Activated CD4-positive, alpha-beta T cell treated with anti-CD3 and anti-CD28 coated beads, Interleukin-2, amount 10 ng/mL, durations not matched to agents 7 days and 5 days (primary cell): ENCODE measurements at regions not wholly inside any gene's neighbourhood (a gene's known extent, or its start where the extent isn't known, plus 50 kb on each side); places are given as distances from the start of the nearest gene placed in this dataset.
"Not testable (repeated sequence)": the region's sequence is repeated elsewhere in the genome, so short reads cannot be mapped to it uniquely, and the experiment has no call there.

Experiments used
- CTCF ChIA-PET: fragments of 350-600 bp; sonication (Branson Sonifier 250); formaldehyde crosslinking; loops from one replicate; lab custom pipeline; 2021; ENCODE audit warnings: antibody characterized with exemption; lab: Charles Lee
- POLR2A ChIA-PET: fragments of 350-600 bp; sonication (Branson Sonifier 250); formaldehyde crosslinking; loops from one replicate; lab custom pipeline; 2021; ENCODE audit warnings: antibody characterized with exemption; lab: Charles Lee
- DNase-seq: peaks from one replicate; pipeline ENCODE4 v3.0.0-alpha.2; 2020
- H3K27ac Mint-ChIP-seq: one replicate; pipeline ENCODE4 v1.8.0; 2021; ENCODE audit warnings: mild to moderate bottlenecking, moderate library complexity, mixed read lengths
- H3K27me3 Mint-ChIP-seq: one replicate; pipeline ENCODE4 v1.8.0; 2021; ENCODE audit warnings: mixed read lengths
- H3K36me3 Mint-ChIP-seq: one replicate; pipeline ENCODE4 v1.8.0; 2021; ENCODE audit warnings: low read depth, mixed read lengths
- H3K4me1 Mint-ChIP-seq: one replicate; pipeline ENCODE4 v1.8.0; 2021; ENCODE audit warnings: mixed read lengths
- H3K4me3 Mint-ChIP-seq: one replicate; pipeline ENCODE4 v1.8.0; 2021; ENCODE audit warnings: mild to moderate bottlenecking, moderate library complexity, mixed read lengths
- H3K9me3 Mint-ChIP-seq: one replicate; pipeline ENCODE4 v1.8.0; 2021; ENCODE audit warnings: mixed read lengths

GRCh38 chr2:39875914-39876267 lies 96.8 kb upstream of the THUMPD2 start:
- H3K9me3 Mint-ChIP-seq: no peaks in the 10 kb centered on the region
- H3K4me3 Mint-ChIP-seq: no peak overlapping the region
- H3K27me3 Mint-ChIP-seq: no peaks in the 10 kb centered on the region
- no peak for DNase-seq
- CTCF ChIA-PET: no interaction called here
- no peaks in the 10 kb centered on the region for H3K36me3 Mint-ChIP-seq
- H3K4me1 Mint-ChIP-seq: no peaks in the 10 kb centered on the region
- POLR2A ChIA-PET: no interaction called here
- H3K27ac Mint-ChIP-seq: no peak overlapping the region

- Mint-ChIP-seq H3K36me3 (no peaks in the 10 kb centered on the region), H3K27me3 (no peaks in the 10 kb centered on the region), H3K4me3 (no peak overlapping the region), H3K4me1 (no peaks in the 10 kb centered on the region), H3K27ac (no peak overlapping the region), H3K9me3 (no peaks in the 10 kb centered on the region)
- CTCF ChIA-PET: no interaction called here
- POLR2A ChIA-PET: no interaction called here
- no peak for DNase-seq
Observed at GRCh38 chr2:39875182-39875913, 96.3 kb upstream of the THUMPD2 start.

- H3K27me3 Mint-ChIP-seq: peaks cover 1% of the 10 kb centered on the region
- H3K27ac Mint-ChIP-seq: no peak overlapping the region
- H3K4me3 Mint-ChIP-seq: no peak overlapping the region
- no peaks in the 10 kb centered on the region for H3K4me1 Mint-ChIP-seq
- ChIA-PET POLR2A (no interaction called here), CTCF (no interaction called here)
- no peaks in the 10 kb centered on the region for H3K9me3 Mint-ChIP-seq
- no peak for DNase-seq
- no peaks in the 10 kb centered on the region for H3K36me3 Mint-ChIP-seq
Observed at GRCh38 chr2:39874236-39874635, 95.2 kb upstream of the THUMPD2 start.

- no peaks in the 10 kb centered on the region for H3K36me3 Mint-ChIP-seq
- H3K4me1 Mint-ChIP-seq: no peaks in the 10 kb centered on the region
- H3K9me3 Mint-ChIP-seq: no peaks in the 10 kb centered on the region
- CTCF ChIA-PET: no interaction called here
- no peak overlapping the region for H3K27ac Mint-ChIP-seq
- no peak for DNase-seq
- H3K27me3 Mint-ChIP-seq: peaks cover 1% of the 10 kb centered on the region
- POLR2A ChIA-PET: no interaction called here
- no peak overlapping the region for H3K4me3 Mint-ChIP-seq
Observed at GRCh38 chr2:39873586-39873985, 94.5 kb upstream of the THUMPD2 start.

GRCh38 chr2:39872748-39873147 lies 93.7 kb upstream of the THUMPD2 start:
- Mint-ChIP-seq H3K27ac (no peak overlapping the region), H3K4me3 (no peak overlapping the region), H3K4me1 (no peaks in the 10 kb centered on the region), H3K9me3 (no peaks in the 10 kb centered on the region), H3K27me3 (peaks cover 1% of the 10 kb centered on the region), H3K36me3 (no peaks in the 10 kb centered on the region)
- POLR2A ChIA-PET: no interaction called here
- CTCF ChIA-PET: no interaction called here
- no peak for DNase-seq

GRCh38 chr2:39871291-39871761 lies 92.3 kb upstream of the THUMPD2 start:
- no peak for DNase-seq
- POLR2A ChIA-PET: no interaction called here
- Mint-ChIP-seq H3K27ac (no peak overlapping the region), H3K4me1 (no peaks in the 10 kb centered on the region), H3K36me3 (no peaks in the 10 kb centered on the region), H3K27me3 (peaks cover 1% of the 10 kb centered on the region), H3K4me3 (no peak overlapping the region), H3K9me3 (no peaks in the 10 kb centered on the region)
- CTCF ChIA-PET: no interaction called here

DNA sequence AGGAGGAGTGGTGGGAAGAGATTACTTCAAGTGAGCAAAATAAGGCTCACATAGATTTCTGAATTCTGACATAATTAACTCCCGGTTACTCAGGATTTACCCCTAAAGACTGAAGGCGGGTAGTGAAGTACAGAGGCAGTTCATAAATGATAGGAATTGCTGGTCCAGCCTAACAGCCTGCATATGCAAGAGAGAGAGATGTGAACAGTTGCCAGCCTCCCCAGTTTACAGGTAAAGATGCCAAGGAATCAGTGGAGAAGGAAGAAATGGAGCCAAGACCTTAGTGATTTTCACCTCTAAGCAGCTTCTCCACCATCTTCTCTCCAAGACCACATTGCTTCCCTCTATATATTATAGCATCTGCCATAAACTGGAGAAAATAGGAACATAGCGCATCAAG lies 91.8 kb upstream of the THUMPD2 start:
- Mint-ChIP-seq H3K4me1 (no peaks in the 10 kb centered on the region), H3K9me3 (peaks cover 2% of the 10 kb centered on the region), H3K4me3 (no peak overlapping the region), H3K36me3 (no peaks in the 10 kb centered on the region), H3K27me3 (peaks cover 1% of the 10 kb centered on the region), H3K27ac (no peak overlapping the region)
- ChIA-PET POLR2A (no interaction called here), CTCF (no interaction called here)
- DNase-seq: no peak

- peaks cover 1% of the 10 kb centered on the region for H3K27me3 Mint-ChIP-seq
- H3K9me3 Mint-ChIP-seq: peaks cover 7% of the 10 kb centered on the region
- no peak overlapping the region for H3K4me3 Mint-ChIP-seq
- POLR2A ChIA-PET: no interaction called here
- CTCF ChIA-PET: no interaction called here
- no peaks in the 10 kb centered on the region for H3K36me3 Mint-ChIP-seq
- no peak overlapping the region for H3K27ac Mint-ChIP-seq
- no peaks in the 10 kb centered on the region for H3K4me1 Mint-ChIP-seq
- DNase-seq: no peak
Observed at GRCh38 chr2:39867268-39867667, 88.2 kb upstream of the THUMPD2 start.

DNA sequence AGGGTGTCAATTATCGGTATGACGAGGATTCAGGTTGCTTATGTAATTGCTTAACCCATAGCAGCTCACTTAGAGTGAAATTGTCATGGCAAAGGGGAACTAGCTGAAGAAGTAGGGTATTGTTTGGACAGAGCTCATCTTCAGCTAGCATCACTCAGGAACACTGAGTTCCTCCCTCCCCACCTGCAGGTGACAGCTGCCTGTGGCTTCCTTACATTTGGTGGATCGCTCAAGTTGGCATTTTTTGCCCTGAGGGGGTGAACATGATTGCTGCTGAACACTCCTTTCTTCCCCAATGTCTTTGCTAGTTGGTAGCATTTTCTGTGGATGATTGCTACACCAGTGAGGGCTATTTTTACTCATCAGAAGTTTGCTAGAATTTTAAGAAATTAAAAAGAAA lies 86.7 kb upstream of the THUMPD2 start:
- ChIA-PET CTCF (no interaction called here), POLR2A (no interaction called here)
- H3K27me3 Mint-ChIP-seq: peaks cover 1% of the 10 kb centered on the region
- no peaks in the 10 kb centered on the region for H3K36me3 Mint-ChIP-seq
- H3K9me3 Mint-ChIP-seq: peaks cover 7% of the 10 kb centered on the region
- H3K4me1 Mint-ChIP-seq: no peaks in the 10 kb centered on the region
- H3K4me3 Mint-ChIP-seq: no peak overlapping the region
- DNase-seq: no peak
- no peak overlapping the region for H3K27ac Mint-ChIP-seq

DNA sequence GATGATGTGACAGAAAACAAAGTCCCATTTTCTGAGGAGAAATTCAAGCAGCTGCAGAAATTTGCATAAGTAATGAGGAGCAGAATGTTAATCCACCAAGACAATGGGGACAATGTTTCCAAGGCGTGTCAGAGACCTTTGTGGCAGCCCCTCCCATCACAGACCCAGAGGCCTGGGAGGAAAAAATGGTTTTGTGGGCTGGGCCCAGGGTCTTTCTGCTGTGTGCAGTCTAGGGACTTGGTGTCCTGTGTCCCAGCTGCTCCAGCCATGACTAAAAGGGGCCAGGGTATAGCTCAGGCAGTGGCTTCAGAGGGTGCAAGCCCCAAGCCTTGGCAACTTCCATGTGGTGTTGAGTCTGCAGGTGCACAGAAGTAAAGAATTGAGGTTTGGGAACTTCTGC lies 84.6 kb upstream of the THUMPD2 start:
- H3K27me3 Mint-ChIP-seq, H3K36me3 Mint-ChIP-seq, H3K4me3 Mint-ChIP-seq, DNase-seq, H3K27ac Mint-ChIP-seq, CTCF ChIA-PET, H3K9me3 Mint-ChIP-seq, POLR2A ChIA-PET, H3K4me1 Mint-ChIP-seq: not testable (repeated sequence)

- Mint-ChIP-seq H3K4me1 (no peaks in the 10 kb centered on the region), H3K27me3 (peaks cover 8% of the 10 kb centered on the region), H3K4me3 (no peak overlapping the region), H3K27ac (no peak overlapping the region), H3K9me3 (peaks cover 4% of the 10 kb centered on the region), H3K36me3 (no peaks in the 10 kb centered on the region)
- ChIA-PET POLR2A (interaction anchor here (0.6 kb wide), 1 partner anchor 185 kb away, joined by 3 read pairs; no protein-coding TSS in a partner anchor), CTCF (no interaction called here)
- DNase-seq: no peak
Observed at GRCh38 chr2:39860538-39860937, 81.5 kb upstream of the THUMPD2 start.

- peaks cover 3% of the 10 kb centered on the region for H3K9me3 Mint-ChIP-seq
- no peaks in the 10 kb centered on the region for H3K4me1 Mint-ChIP-seq
- H3K27ac Mint-ChIP-seq: no peak overlapping the region
- no peaks in the 10 kb centered on the region for H3K36me3 Mint-ChIP-seq
- POLR2A ChIA-PET: no interaction called here
- H3K27me3 Mint-ChIP-seq: peaks cover 14% of the 10 kb centered on the region
- CTCF ChIA-PET: interaction anchor here (0.5 kb wide), 1 partner anchor 43 kb away, joined by 3 read pairs; no protein-coding TSS in a partner anchor
- no peak overlapping the region for H3K4me3 Mint-ChIP-seq
- no peak for DNase-seq
Observed at GRCh38 chr2:39858677-39859076, 79.6 kb upstream of the THUMPD2 start.

- Mint-ChIP-seq H3K4me1 (peaks cover 8% of the 10 kb centered on the region), H3K4me3 (no peak overlapping the region), H3K36me3 (no peaks in the 10 kb centered on the region), H3K27me3 (peaks cover 17% of the 10 kb centered on the region), H3K9me3 (no peaks in the 10 kb centered on the region), H3K27ac (no peak overlapping the region)
- ChIA-PET POLR2A (no interaction called here), CTCF (no interaction called here)
- DNase-seq: no peak
Observed at GRCh38 chr2:39855856-39856255, 76.8 kb upstream of the THUMPD2 start.

DNA sequence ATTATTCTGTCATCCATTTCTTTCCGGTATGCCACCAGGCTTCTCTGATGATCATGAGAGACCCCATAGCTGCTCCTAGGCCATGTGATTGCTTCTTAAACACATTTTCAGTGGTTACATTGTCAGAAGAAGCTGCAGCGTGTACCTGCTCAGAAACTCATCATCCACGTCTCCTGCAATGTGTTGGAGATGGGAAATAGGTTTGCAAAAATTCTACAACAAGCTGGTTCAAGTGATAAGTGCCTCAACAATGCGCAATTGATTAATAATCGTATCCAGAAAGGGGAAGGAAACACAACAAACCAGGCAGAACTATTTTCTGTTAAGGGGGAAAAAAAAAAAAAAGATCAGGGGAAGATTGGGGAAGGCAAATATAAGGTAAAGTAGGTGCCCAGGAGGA lies 75.7 kb upstream of the THUMPD2 start:
- Mint-ChIP-seq H3K9me3 (no peaks in the 10 kb centered on the region), H3K36me3 (no peaks in the 10 kb centered on the region), H3K27me3 (peaks cover 17% of the 10 kb centered on the region), H3K4me3 (no peak overlapping the region), H3K4me1 (peaks cover 8% of the 10 kb centered on the region), H3K27ac (no peak overlapping the region)
- ChIA-PET POLR2A (no interaction called here), CTCF (no interaction called here)
- no peak for DNase-seq
